GM21723 (cell line): ENCODE measurements at regions not wholly inside any gene's neighbourhood (a gene's known extent, or its start where the extent isn't known, plus 50 kb on each side); places are given as distances from the start of the nearest gene placed in this dataset.

Experiments used
- ATAC-seq: cut with Tn5 transposase; IDR thresholded peaks from one replicate; pipeline ENCODE4 v1.9.1; 2021; ENCODE audit warnings: mild to moderate bottlenecking, moderate library complexity; ENCODE audit not compliant: unreplicated experiment

DNA sequence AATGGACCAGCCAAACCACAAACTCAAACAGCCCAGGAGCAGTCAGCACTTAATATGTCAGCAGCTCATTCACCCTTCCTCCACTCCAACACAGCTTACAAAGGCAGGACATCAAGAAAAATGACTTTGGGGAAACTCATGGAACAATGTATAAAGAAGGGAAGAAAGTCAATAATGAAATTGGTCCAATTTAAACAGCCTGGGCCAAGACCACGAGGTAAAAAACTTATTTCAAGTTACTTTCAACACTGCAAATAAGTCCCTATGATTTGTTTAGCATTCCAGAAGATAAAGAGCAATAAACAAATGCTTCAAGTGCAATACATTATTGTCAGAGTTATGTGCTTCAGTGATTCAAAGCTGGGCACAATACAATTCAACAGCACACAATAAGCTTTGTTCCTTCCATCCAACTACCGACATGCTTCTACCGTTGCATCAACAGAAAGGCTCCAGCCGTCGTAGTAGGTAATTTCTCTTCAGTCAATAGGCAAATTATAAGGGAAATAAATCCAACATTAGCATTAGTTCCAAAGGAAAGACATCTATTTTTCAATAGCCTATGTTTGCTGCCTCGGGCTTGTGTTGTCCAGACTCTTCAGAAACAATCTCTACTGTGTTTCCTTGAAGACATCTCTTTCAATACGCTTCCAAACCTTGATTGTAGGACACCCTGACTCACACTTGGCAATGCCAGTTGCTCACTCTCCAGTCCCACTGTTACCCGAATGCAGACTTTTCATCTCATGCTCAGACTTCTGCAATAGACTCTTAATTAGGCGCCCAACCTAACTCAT, 225.7 kb downstream of the NUAK1 start:
- no peak for ATAC-seq

DNA sequence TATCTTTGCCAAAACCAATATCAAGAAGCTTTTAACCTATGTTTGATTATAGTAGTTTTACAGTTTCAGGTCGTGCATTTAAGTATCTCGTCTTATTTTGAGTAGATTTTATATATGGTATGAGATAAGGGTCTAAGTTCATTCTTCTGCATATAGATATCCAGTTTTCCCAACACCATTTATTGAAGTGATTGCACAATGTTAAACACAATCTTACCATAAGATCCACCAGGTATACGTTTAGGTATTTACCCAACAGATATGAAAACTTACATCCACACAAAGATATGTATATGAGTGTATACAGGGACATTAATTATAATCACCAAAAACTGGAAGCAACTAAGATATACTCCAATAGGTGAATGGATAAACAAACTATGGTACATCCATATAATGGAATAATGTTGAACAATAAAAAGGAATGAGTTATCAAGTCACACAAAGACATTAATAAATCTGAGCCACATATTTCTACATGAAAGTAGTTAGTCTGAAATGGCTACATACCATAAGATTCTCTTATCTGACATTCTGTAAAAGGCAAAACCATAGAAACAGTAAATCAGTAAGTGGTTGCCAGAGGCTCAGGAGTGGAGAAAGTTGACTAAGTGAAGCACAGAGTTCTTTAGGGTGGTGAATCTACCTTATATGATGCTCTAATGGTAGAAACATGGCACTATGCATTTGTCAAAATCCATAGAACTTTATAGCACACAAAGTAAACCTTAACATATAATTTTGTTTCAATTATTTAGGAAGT, 222.6 kb downstream of the NUAK1 start:
- no peak for ATAC-seq

DNA sequence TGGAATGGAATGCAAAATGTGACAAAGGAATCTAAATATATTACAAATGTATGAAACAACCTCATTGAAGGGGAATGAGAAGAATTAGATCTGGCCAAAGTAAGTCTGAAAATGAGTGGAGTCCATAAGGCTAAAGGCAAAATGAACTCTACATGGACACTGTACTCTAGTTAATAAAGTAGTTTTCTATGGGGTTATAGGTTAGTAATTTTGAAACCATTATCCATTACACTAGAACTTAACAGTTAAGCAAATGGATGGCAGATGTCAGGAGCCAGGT, 222.1 kb downstream of the NUAK1 start:
- ATAC-seq: no peak

- ATAC-seq: no peak
These were observed 218.5 kb downstream of the NUAK1 start for GRCh38 chr12:105920161-105920684.

DNA sequence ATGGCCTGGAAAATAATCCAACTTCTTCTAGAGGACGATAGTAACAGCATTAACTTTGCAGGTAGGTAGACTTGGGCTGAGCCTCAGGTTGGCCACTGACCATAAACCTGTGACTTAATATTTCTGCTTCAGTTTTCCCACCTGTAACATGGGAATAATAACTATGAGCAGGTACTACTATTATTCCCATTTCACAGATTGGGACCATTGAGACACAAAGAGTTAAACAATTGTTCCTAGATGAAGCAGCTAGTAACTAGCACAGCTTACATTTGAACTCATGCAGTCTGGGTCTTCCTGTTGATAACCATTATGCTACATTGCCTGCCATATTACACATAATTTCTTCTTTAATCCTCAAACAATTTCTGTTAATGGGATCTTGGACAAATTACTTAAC, 217.7 kb downstream of the NUAK1 start:
- ATAC-seq: no peak

- ATAC-seq: no peak
These were observed 216.7 kb downstream of the NUAK1 start for GRCh38 chr12:105921872-105922669.

- no peak for ATAC-seq
These were observed 216.1 kb downstream of the NUAK1 start for GRCh38 chr12:105922670-105923102.

- no peak for ATAC-seq
These were observed 214.1 kb downstream of the NUAK1 start for GRCh38 chr12:105924526-105925208.

DNA sequence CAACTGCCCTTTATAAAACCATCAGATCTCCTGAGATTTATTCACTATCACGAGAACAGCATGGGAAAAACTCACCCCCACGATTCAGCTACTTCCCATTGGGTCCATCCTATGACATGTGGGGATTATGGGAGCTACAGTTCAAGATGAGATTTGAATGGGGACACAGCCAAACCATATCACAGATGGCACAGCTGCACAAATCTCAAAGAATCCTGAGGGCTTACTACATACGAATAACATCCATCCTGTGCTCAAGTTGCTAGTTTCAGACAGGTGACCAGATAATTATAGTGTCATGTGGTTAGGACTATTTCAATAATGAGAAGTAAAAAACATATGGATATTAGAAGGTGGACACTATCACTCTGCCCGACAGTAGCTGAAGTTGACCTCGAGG, 211.2 kb downstream of the NUAK1 start:
- no peak for ATAC-seq

GRCh38 chr12:105928436-105928835, 210.3 kb downstream of the NUAK1 start:
- no peak for ATAC-seq

- ATAC-seq: no peak
These were observed 209.6 kb downstream of the NUAK1 start for GRCh38 chr12:105929192-105929591.

DNA sequence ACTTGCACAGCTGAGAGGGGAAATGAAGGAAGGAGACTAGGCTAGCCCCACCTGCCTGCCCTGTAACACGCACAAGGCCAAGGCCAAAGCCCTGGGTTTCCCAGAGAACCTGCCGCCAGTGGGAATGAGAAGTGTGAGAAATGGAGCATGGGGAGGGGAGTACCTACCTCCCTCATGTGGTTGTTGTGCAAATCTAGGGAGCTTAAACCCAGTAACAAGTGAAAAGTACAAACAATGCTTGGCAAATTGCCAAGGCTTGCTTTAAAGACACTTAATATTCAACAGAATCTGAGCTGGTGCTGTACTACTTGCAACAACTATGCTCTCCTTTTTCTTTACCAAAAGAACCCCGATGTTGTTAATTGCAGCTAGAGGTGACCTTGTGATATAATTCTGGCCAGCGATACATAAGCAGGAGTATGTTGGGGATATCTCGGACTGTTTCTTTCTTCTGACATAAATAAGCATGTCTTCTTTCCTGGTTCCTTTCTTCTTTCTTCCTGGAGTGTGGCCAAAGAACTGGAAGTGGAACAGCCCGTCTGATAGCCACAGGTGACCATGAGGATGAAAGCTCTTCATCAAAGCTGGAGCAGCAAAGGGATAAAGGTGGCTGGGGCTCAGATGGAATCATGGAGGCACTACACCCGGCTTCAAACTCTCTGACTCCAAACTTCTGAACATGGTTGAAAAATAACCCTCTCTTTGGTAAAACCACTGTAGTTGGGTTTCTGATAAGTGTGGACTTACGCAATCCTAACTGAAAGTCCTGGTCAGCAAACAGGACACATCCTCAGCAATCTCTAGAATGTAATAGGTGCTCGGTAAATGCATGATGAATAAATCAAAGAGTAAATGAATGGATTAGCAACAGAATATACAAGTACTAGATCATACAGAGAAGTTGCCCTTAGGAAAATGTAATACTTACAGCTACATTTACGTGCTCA, 207.9 kb downstream of the NUAK1 start:
- ATAC-seq: no peak

GRCh38 chr12:105931762-105932570, 206.8 kb downstream of the NUAK1 start:
- ATAC-seq: no peak

- no peak for ATAC-seq
These were observed 204.8 kb downstream of the NUAK1 start for GRCh38 chr12:105933671-105934665.

- ATAC-seq: no peak
These were observed 203.6 kb downstream of the NUAK1 start for GRCh38 chr12:105935106-105935505.

DNA sequence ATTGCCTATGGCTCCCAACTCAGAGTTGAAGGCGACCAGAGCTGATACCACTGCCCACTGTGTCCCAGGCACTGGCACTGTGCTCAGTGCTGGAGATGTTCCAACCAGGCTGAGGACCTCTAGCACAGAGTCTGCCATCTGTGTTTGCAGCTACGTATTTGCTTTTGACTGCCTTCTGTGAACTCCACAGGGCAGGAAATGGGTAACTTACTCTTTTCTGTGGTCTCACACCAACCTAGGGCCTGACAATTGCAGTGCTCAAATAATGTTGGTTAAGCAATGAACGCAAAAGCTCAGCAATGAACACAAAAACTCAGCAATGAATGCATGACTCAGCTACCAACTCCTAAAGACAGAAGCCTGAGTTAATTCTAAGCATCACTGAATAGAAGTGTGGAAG, 202.8 kb downstream of the NUAK1 start:
- ATAC-seq: no peak

DNA sequence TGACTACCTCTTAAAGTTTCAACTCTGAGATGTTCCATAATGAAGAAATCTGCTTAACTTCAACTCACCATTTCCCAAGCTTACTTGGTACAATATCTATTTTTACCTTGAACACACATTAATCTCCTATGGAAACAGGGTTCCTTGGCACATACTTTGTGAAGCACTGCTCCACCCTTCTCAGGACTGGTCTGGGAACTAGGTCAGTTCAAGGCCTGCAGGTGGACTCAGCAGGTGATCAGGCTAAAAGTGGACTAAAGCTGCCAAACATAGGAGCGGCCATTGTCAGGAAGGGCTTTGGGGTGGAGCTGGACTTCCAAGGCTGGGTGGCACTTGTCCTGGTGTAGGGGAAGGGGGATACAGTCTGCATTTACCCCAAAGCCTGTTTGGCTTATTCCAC, 202.3 kb downstream of the NUAK1 start:
- ATAC-seq: no peak

- no peak for ATAC-seq
These were observed 201.7 kb downstream of the NUAK1 start for GRCh38 chr12:105937009-105937408.
